ENCODE measurements at regions not wholly inside any gene's neighbourhood (a gene's known extent, or its start where the extent isn't known, plus 50 kb on each side); places are given as distances from the start of the nearest gene placed in this dataset.
"Not testable (repeated sequence)": the region's sequence is repeated elsewhere in the genome, so short reads cannot be mapped to it uniquely, and the experiment has no call there.

DNA sequence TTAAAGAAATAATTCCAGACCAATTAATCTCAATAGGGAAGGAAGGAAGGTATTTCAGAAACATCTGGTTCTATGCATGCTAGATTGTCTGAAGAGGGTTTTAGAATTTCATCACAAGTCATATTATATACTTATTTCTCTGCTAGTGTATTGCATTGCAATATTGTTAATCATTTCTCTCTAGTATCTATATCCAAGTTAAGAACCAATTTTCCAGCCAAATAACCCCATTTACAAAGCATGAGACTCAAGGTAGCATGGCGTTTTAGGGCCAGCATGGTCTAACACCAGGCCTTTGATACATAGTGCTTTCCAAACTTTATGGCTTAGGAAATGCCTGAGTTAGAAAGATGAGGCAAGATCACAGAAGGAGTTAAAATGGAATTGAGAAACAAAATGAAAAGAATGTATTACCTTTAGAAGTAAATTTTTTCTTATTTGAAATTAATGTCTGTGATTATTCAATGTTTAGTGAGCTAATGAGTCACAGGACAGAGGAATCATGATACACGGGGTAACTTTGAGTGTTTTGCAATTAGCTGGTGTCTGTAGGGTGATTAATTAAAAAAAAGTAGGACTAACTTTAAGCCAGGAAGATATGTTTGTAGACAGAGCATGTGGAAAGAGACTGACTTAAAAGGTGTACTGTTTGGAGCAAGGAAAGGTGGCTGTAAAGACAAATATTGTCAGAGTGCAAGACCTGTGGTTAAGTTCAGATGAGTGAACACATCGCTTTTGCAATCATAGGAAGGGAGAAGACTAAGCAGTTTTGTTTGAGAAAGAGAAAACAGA lies 1006.2 kb upstream of the CITED2 start:
- H3K27ac ChIP-seq: no peak overlapping the region
- TF ChIP-seq, protein P1, sequence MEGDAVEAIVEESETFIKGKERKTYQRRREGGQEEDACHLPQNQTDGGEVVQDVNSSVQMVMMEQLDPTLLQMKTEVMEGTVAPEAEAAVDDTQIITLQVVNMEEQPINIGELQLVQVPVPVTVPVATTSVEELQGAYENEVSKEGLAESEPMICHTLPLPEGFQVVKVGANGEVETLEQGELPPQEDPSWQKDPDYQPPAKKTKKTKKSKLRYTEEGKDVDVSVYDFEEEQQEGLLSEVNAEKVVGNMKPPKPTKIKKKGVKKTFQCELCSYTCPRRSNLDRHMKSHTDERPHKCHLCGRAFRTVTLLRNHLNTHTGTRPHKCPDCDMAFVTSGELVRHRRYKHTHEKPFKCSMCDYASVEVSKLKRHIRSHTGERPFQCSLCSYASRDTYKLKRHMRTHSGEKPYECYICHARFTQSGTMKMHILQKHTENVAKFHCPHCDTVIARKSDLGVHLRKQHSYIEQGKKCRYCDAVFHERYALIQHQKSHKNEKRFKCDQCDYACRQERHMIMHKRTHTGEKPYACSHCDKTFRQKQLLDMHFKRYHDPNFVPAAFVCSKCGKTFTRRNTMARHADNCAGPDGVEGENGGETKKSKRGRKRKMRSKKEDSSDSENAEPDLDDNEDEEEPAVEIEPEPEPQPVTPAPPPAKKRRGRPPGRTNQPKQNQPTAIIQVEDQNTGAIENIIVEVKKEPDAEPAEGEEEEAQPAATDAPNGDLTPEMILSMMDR (IDR thresholded peaks at IDR 0.05): no peak
- no peak for DNase-seq (ENCODE audit: low spot score)
- H3K4me3 ChIP-seq: no peak overlapping the region

- DNase-seq (ENCODE audit: low spot score): no peak
- no peak overlapping the region for H3K4me3 ChIP-seq
- TF ChIP-seq, protein P1 (IDR thresholded peaks at IDR 0.05): no peak
- H3K27ac ChIP-seq: no peak overlapping the region
Measured at GRCh38 chr6:140379919-140380318, 1005.5 kb upstream of the CITED2 start.

GRCh38 chr6:140376209-140376608 lies 1001.8 kb upstream of the CITED2 start:
- H3K27ac ChIP-seq: no peak overlapping the region
- DNase-seq (ENCODE audit: low spot score): no peak
- TF ChIP-seq, protein P1 (IDR thresholded peaks at IDR 0.05): no peak
- no peak overlapping the region for H3K4me3 ChIP-seq

- H3K4me3 ChIP-seq; DNase-seq (ENCODE audit: low spot score); H3K27ac ChIP-seq: not testable (repeated sequence)
Measured at GRCh38 chr6:140373728-140374127, 999.3 kb upstream of the CITED2 start.

DNA sequence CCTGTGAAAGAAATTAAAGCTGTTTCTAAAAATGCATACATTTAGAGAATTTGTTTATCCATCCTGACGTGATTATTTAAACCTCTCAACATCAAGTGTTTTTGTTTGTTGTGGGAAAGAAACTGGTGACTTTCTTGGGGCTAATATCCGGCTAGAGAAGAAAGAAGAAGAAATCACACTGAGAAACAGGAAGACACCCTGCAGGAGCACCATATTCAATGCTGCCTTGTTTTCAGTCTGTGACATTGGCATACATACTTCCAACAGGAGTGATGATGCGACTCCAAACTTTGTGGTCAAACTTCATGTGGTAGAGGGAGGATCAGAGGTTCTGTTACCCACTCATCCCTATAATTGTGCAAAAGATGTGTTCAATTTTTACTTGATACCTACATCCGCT lies 997.6 kb upstream of the CITED2 start:
- H3K4me3 ChIP-seq: no peak overlapping the region
- H3K27ac ChIP-seq: no peak overlapping the region
- no peak for DNase-seq (ENCODE audit: low spot score)
- TF ChIP-seq, protein P1 (IDR thresholded peaks at IDR 0.05): no peak

- Histone ChIP-seq H3K4me3 (no peak overlapping the region), H3K27ac (no peak overlapping the region)
- DNase-seq (ENCODE audit: low spot score): no peak
- TF ChIP-seq, protein P1 (IDR thresholded peaks at IDR 0.05): no peak
Measured at GRCh38 chr6:140370976-140371870, 996.8 kb upstream of the CITED2 start.

DNA sequence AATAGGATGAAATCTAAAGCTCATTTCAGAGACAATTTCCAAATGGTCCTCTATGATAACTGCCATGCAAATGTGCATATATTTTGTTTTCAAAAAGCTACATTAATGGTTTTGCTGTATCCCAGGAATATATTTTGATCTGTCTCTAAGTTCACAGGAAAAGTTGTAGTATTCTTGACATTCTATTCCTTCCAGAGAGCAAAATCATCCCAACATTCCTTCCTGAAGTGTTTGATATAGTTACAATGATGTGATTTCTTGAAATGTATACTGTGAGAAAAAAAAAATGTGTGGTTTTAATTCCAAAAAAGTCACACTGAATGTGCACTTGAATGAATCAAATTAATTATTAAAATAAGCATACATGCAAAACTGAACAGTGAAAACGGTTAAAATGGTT lies 996.0 kb upstream of the CITED2 start:
- H3K27ac ChIP-seq: no peak overlapping the region
- H3K4me3 ChIP-seq: no peak overlapping the region
- TF ChIP-seq, protein P1 (IDR thresholded peaks at IDR 0.05): no peak
- no peak for DNase-seq (ENCODE audit: low spot score)

All from coronary artery (tissue), 2 donors.